UCSD-AML1 (cell line): ENCODE measurements at regions not wholly inside any gene's neighbourhood (a gene's known extent, or its start where the extent isn't known, plus 50 kb on each side); places are given as distances from the start of the nearest gene placed in this dataset.
"Not testable (repeated sequence)": the region's sequence is repeated elsewhere in the genome, so short reads cannot be mapped to it uniquely, and the experiment has no call there.

Experiments used
- DNase-seq: peaks from one replicate; lab custom pipeline; 2025; ENCODE audit not compliant: unreplicated experiment; lab: John Stamatoyannopoulos, UW

GRCh38 chr4:11675051-11675800 is 246.5 kb upstream of the HS3ST1 start:
- DNase-seq = no peak

DNA sequence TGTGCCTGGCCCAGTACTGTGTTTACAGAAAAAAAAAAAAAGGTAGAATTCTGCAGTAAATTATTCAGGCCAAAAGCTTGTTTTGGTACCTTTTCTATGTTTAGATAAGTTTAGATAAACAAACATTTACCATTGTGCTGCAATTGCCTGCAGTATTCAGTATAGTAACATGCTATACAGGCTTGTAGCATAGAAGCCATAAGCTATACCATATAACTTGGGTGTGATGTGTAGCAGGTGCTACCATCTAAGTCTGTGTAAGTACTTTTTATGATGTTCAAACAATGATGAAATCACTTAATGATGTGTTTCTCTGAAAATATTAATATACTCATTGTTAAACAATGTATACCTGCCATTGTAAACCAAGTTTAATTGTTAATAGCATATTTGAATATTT is 241.6 kb upstream of the HS3ST1 start:
- no peak for DNase-seq

DNA sequence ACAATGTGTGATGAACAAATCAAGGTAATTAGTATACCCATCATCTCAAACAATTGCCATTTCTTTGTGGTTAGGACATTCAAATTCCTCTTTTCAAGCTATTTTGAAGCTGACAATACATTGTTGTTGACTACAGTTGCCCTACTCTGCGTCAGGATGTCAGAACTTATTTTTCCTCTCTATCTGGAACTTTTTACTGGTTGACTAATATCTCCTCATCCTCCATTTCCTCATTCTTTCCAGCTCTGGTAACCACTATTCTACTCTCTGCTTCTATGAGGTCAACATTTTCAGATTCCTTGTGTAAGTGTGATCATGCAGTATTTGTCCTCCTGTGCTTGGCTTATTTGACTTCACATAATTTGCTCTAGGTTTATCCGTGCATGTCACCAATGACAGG is 240.5 kb upstream of the HS3ST1 start:
- DNase-seq = no peak

DNA sequence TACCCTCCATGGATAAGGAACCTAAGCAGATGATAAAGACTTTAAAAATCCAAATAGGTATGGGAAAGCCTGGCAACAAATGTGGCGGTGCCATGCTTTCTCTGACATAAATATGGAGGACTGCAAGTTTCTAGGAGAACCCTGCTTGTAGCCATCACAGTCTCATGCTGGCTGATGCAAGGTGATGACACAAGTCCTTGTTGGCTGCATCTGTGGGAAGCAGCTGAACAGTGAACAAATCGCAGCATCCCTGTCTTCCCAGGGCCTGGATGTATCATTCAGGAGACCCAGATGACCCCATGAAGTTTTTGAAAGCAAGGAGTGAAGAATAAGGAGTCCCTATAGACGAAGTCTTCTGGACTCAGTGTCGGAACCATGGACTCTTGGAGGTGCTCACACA is 234.4 kb upstream of the HS3ST1 start:
- no peak for DNase-seq

- DNase-seq = no peak
Observed at GRCh38 chr4:11650801-11651596, 222.3 kb upstream of the HS3ST1 start.

DNA sequence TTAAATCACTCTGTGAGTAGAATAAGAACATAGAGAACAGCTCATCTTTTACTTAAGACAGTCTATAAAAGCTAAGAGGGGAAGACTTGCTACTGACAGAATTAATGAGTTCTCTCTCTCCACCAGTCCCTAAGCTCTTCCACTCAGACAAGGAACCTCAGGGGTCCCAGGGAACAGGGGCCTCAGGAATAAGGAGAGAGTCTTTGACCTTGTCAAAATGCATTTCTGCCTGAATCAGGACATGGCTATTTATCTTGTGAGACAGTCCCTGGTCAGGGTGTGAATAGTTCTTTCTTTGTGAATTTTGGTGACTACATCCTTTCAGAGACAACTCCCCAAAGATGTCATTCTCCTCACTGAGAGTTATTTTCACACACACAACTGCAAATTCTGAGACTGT is 218.7 kb upstream of the HS3ST1 start:
- no peak for DNase-seq

GRCh38 chr4:11643081-11643480 is 214.4 kb upstream of the HS3ST1 start:
- DNase-seq = not testable (repeated sequence)

GRCh38 chr4:11640584-11640983 is 211.9 kb upstream of the HS3ST1 start:
- no peak for DNase-seq

DNA sequence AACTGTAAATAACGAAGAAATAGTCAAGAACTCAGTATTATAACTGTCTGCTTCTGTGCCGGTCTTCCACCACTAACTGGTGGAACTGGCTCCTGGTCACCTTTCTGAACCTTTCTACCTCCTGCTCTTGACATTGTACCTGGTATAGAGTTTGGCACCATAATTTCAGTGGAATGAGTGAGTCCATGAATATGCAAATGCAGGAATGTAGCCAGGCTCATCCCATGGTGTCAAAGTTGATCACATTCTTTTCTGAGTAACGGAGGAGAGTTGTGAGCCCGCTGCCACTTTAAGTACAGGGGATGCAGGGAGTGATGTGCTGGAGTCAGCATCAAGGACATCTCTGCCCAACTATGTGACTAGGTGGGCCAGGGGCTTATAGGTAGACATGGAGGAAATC is 207.9 kb upstream of the HS3ST1 start:
- DNase-seq = no peak

GRCh38 chr4:11636031-11636430 is 207.3 kb upstream of the HS3ST1 start:
- no peak for DNase-seq

GRCh38 chr4:11635342-11635741 is 206.6 kb upstream of the HS3ST1 start:
- no peak for DNase-seq

DNA sequence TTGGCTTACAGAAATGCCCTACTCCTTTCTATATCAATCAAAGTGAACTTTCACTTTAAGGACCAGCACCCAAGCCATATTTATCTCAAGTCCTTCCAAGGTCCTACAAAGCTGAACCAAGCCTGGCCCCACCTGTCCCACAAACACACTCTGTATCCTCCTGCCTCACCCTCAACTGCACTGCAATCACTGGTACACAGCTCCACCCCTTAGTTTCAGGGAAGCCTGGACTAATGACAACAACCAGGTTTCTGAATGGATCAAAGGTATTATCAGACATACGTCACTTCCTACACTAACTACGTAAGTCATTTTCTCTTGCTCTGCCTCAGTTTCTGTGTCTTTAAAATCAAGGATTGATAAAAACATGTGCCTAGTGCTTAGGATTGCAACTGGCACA is 205.6 kb upstream of the HS3ST1 start:
- DNase-seq = no peak

GRCh38 chr4:11633430-11633829 is 204.7 kb upstream of the HS3ST1 start:
- no peak for DNase-seq

DNA sequence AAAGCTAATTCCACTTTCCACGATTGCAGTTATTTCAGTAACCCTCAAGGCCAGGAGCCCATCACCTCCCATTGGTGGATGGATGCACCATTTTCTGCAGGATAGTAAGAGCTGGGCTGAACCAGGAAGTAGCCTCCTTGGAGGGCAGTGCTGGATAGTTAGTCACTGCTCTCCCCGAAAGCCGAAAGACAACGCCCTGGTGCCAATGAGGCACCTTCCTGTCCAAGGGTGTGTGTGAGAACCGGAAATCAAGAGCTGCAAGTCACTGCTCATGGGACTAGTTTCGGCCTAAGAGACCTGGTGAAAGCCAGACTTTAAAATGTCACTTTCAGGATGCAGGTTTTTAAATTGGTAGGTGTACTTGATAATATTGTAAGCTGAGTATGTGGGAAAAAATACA is 203.8 kb upstream of the HS3ST1 start:
- no peak for DNase-seq

DNA sequence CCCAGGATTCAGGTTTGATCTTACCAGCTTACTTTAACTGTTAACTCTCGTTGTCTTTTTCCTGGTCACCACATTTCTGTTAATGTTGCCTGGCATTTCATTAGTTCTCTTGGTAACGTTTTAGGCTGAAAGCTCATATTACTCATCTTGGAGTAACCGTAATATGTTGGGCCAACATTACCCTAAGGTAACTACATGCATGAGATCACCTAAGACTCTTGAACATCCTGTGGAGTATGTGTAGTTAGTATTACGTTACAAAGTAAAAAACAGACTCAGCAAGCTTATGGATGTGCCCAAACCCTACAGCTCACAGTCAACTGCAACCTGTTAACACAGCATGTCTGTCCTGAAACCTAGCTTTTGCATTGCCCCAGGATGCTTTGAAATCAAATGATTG is 203.3 kb upstream of the HS3ST1 start:
- no peak for DNase-seq

DNA sequence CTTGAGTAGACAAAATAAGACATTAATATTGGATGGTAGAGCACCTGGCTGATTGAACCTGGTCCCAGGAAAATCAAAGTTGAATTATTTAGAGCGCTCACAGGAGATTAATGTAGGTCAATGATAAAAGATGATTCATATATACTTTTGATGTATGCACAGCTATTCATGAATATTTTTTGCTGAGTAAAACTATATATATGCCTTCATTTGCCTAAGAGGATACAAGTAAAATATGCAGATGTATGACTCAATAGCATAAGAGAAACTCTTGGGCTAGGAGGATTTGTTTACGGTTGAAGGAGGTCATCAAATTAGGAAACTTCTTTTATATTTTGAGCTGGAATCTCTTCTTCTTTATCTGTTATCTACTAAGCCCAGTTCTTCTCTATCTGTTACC is 202.7 kb upstream of the HS3ST1 start:
- DNase-seq = no peak

- no peak for DNase-seq
Observed at GRCh38 chr4:11628093-11628725, 199.5 kb upstream of the HS3ST1 start.

GRCh38 chr4:11626066-11626465 is 197.4 kb upstream of the HS3ST1 start:
- DNase-seq = no peak

DNA sequence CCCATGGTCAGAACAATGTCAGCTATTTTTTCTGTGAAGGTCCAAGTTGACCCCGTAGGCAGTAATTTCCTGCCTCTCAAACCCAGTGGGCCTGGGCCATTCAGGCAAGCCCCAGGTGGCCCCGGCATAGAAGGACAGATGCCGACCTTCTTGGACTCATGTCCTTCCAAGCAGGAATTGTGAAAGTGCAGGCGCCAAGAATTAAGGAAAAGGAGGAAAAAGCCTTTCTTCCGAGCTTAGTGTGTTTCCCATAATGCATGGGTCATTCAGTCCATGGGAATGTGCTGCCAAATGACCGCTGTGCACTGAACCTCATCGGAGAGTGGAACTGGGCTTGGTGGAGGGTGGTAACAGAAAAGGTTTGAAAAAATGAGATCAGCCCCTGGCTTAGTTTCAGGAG is 196.5 kb upstream of the HS3ST1 start:
- DNase-seq = no peak

GRCh38 chr4:11624370-11624769 is 195.7 kb upstream of the HS3ST1 start:
- peak; percentile 9 for DNase-seq

DNA sequence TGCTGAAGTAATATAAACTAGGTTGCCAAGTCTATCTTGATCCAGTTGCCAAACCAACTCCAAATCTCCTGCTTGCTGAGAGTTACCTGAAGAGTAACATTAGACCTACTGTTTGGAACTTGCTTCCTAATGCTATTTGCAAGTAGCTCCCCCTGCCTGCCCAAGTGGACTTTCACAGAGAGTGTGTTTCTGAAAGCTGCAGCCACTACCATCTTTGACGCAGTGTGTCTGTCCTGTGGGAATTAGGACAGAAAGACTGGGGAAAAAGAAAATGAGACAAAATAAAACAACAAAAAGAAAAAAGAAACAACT is 195.0 kb upstream of the HS3ST1 start:
- DNase-seq = peak; percentile 10
